ENCODE measurements at regions not wholly inside any gene's neighbourhood (a gene's known extent, or its start where the extent isn't known, plus 50 kb on each side); places are given as distances from the start of the nearest gene placed in this dataset.
A peak's percentile ranks its signal among the peaks of the same experiment; 100 is the strongest.
"Not testable (repeated sequence)": the region's sequence is repeated elsewhere in the genome, so short reads cannot be mapped to it uniquely, and the experiment has no call there.

DNA sequence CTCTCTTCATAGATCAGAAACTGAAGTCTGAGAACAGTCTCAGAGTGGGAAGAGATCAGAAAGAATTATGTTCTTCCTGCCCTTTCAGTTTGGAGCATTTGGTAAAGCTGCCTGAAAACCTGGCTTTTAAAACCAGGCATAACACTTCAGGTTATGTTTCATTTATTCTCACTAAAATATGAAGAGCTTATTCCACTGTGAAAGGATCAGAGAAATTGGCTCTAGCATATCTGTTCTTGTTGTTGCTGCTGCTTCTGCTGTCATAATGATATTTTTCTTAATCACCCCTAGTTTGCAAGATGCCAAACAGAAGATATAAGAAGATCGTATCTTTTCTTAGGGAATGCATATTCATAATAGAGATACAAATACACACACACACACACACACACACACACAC lies 476.9 kb downstream of the XIRP2 start:
- no peak for DNase-seq
- in situ Hi-C loops (cut with MboI; ENCODE audit: low pct_unique_long_range_greater_than_20kb, low sequenced_read_pairs), result no loop called here

DNA sequence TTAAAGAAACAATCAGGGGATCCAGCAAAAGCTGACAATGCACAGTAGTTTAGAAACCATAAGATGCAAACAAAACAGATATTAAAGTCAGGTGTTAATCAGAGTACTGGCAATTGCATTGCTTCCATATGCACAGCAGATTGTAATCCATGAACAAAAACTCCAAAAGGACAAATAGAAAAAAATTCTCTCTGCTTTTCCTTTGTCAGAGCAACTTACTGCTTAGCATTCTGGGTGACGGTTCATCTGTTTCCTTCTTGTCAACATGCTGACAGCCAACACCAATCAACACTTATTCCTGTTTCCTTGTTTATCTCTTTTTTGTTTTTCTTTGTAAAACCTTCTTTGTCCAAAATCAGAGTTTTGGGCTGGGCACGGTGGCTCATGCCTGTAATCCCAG lies 473.1 kb downstream of the XIRP2 start:
- in situ Hi-C loops (cut with MboI; ENCODE audit: low pct_unique_long_range_greater_than_20kb, low sequenced_read_pairs), result no loop called here
- DNase-seq, result no peak

DNA sequence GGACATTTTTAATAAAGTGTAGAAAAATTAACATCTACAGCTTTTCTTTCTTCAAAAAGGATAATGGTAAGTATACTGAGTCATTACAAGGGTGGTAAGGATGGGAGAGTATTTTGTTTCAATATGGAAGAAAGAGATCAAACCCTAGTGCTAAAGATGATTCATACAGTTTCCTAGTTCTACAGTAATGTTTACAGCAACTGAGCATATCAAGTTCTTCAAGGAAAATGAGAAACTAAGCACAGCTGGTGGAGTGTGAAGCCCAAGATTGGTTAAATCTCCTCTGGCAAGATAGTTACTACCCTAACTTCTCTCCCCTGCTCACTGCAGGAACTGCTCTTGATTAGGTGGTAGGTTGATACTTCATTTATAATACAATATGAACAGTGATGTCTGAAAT lies 467.5 kb downstream of the XIRP2 start:
- no peak for DNase-seq
- in situ Hi-C loops (cut with MboI; ENCODE audit: low pct_unique_long_range_greater_than_20kb, low sequenced_read_pairs), result no loop called here

DNA sequence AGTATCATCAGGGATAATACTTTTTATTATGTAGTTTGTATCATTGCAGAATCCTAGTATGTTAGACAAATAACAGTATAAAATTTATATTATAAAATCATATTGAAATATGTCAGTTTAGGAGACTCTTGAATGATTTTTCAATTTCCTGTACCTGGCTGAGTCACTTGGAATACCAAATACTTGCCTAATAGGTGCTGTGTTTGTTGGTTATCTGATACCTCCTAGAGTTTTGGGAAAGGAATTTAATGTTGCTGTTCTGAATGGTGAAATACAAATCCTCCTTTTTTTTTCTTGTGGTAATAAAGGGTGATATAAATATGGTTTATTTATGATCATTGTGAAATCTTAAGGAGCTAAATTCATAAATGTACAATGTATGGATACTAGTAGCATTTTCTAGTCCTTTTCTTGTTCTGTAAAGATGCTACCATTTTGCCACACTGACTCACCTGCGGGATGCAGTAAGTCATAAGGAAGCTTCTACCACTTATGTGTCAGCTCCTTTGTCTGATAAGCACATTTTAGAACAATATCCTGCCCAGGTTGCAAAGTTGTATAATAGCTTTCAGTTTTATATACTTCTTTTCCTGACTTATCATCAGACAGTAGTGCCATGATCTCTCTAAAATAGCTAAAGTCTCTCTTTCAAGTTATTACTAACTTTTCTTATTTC lies 465.5 kb downstream of the XIRP2 start:
- in situ Hi-C loops (cut with MboI; ENCODE audit: low pct_unique_long_range_greater_than_20kb, low sequenced_read_pairs), result no loop called here
- DNase-seq, result no peak

DNA sequence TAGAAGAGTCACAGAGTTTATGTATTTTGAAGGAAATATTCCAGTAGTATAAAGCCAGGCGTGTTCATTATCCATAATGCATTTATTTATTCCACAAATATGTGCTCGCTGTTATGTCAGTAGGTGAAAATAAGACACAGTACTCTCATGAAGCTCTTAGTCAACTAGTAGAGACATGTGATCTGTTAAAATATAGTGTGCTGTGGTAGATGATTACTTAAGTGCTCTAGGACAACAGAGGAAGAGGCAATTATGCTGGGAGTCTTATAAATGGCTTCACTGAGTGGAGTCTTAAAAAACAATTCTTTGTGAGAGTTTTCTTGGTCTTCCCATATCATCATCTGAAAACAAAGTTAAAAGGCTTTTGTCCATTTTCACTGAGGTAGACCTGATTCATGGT lies 457.3 kb downstream of the XIRP2 start:
- no peak for DNase-seq
- in situ Hi-C loops (cut with MboI; ENCODE audit: low pct_unique_long_range_greater_than_20kb, low sequenced_read_pairs), result no loop called here

DNA sequence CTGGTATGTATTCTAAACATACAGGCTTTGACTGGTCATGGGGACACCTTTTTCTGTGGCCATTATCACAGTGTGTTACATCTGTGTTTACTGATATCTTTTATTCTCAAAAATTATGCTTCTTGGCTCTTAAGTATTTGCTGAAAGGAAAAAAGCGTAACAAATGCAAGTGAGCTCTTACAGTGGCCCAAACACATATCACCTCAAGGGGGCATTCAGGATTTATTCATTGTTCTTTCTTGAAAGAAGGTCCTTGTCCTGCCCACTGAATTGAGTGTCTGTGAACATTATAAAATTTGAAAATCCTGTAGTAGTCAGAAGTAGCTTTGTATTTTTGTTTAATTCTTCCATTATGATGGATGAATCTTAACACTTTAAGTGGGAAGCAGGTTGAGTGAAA lies 454.5 kb downstream of the XIRP2 start:
- in situ Hi-C loops (cut with MboI; ENCODE audit: low pct_unique_long_range_greater_than_20kb, low sequenced_read_pairs), result no loop called here
- no peak for DNase-seq

DNA sequence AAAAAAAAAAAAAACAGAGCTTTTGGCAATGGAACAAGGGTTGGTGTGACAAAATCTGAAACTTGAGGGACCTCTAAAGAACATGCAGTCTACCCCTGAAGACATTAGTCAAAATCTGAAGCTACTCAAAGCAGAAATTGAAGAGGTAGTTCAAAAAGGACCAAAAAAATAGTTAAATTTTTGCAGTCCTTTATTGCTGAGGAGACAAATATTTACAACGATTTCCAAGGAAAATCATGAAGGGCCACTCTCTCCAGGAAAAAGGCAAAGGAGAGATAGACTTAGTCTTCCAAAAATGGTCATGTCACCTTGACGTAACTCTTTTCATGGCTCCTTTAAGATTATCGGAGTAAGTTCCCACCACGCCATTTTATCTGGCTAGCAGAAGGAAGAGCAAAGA lies 452.0 kb downstream of the XIRP2 start:
- no peak for DNase-seq
- in situ Hi-C loops (cut with MboI; ENCODE audit: low pct_unique_long_range_greater_than_20kb, low sequenced_read_pairs), result no loop called here

DNA sequence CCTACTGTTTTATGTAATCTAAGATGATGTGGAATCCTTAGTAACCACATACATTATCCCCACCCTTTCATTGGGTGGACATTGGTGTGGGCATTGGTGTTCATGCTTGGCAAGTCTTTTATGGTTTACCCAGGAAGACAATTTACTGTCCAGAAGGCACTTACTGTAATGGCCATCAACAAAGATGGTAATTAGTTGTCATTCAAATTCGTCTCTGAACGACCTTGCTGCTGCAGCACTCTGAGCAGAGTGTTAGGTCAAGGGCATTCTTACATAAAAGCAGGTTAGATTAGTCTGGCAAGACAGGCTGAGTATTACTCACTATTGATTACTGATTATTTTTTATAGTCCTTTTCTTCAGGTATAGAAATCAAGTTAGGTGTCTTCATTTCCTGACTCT lies 447.9 kb downstream of the XIRP2 start:
- DNase-seq, result no peak
- in situ Hi-C loops (cut with MboI; ENCODE audit: low pct_unique_long_range_greater_than_20kb, low sequenced_read_pairs), result no loop called here

DNA sequence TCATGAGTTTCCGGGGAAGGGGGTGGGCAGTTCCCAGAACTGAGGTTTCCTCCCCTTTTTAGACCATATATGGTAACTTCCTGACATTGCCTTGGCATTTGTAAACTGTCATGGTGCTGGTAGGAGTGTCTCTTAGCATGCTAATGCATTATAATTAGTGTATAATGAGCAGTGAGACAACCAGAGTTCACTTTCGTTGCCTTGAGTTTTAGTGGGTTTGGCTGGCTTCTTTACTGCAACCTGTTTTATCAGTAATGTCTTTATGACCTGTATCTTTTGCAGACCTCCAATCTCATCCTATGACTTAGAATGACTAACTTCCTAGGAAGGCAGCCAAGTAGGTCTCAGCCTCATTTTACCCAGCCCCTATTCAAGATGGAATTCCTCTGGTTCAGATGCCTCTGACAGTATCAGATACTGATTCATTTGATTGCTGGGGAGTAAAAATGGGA lies 447.3 kb downstream of the XIRP2 start:
- in situ Hi-C loops (cut with MboI; ENCODE audit: low pct_unique_long_range_greater_than_20kb, low sequenced_read_pairs), result no loop called here
- no peak for DNase-seq

DNA sequence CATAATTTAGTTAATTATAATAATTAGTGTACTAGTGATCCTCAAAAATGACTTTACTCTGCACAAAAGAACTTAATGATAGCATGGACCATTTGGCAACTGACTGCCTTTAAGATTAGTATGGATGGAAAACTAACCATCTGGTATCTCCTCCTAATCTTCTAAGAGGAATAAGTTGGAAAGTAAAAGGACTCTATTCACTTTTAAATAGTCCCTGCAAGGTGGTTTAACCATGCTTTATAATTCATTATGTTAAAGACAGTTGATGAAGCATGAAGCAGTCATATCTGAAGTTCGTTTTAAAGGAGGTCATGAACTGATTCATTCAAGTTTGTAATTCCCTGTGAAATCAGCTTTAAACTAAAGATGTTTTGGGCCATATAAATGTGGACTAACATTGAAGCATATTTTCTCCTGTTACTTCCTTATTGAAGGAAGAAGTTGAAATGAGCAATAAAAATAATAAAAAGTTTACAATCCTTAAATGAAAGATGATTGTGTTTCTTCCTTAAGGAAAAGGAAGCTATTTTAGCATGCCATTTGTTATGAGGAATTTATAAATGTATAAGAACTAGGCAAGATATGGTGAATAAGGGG lies 446.0 kb downstream of the XIRP2 start:
- in situ Hi-C loops (cut with MboI; ENCODE audit: low pct_unique_long_range_greater_than_20kb, low sequenced_read_pairs), result no loop called here
- no peak for DNase-seq

DNA sequence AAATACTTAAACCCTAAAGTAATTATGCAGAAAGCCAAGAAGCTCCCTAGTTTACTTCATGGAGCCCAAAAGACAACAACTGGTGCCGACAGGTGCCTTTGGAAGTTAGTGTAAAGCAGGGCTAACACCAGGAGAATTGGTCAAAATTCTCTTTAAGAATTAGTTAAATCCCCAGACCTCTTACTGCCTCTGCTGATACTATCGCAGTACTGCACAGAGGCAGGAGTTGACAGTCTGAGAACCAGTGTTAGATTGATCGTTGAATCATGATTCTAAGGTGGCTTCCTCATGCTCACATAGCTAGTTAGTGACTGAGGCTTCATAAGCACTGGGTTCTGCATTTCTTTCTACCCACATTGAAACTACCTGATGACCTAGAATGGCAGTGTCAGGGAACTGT lies 445.0 kb downstream of the XIRP2 start:
- no peak for DNase-seq
- in situ Hi-C loops (cut with MboI; ENCODE audit: low pct_unique_long_range_greater_than_20kb, low sequenced_read_pairs), result no loop called here

DNA sequence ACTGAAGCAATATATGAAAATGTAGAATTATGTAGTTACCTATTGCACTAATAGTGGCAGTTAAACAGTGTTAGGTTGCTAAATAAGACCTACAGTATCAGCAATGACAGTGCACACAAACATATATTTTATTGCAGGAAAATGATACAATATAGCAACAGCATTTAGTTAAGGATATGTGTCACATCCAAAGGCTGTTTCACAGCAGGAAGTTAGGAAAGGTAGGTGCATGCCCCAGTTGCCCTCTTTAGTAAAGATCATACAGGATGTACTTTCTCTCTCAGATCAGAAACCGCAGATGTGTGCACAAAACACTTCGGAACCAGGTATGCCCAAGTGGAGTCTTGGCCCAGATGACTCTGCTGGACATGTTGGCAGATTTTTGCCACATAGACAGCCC lies 444.1 kb downstream of the XIRP2 start:
- in situ Hi-C loops (cut with MboI; ENCODE audit: low pct_unique_long_range_greater_than_20kb, low sequenced_read_pairs), result no loop called here
- DNase-seq, result no peak

DNA sequence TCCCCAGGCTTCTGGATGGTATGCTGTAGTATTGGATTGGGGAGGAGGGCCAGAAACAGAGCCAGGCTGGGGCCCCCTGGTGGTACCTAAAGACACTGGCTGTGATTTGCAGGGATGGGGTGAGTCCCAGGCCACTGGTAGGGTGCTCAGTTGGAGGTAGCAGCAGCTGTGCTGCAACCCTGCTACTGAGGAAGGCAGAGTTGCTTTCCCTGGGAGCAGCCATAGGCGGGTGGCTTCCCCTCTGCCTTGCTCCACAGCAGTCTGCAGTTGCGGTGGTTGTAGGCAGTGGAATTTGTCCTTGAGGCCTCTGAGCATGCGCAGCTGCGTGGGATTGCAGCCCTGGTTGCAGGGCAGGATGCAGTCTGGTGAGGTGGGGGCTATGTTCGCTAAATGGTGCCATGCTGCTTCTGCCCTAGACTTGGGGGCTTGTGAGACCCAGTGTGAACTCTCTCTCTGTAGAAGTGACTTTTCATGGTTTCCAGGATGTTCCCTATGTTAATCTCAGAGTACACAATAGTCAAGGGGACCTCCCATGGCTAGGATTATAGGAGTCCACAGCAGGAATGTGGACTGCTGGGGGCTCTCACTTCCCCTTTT lies 443.5 kb downstream of the XIRP2 start:
- in situ Hi-C loops (cut with MboI; ENCODE audit: low pct_unique_long_range_greater_than_20kb, low sequenced_read_pairs), result no loop called here
- DNase-seq, result peak; percentile 1

DNA sequence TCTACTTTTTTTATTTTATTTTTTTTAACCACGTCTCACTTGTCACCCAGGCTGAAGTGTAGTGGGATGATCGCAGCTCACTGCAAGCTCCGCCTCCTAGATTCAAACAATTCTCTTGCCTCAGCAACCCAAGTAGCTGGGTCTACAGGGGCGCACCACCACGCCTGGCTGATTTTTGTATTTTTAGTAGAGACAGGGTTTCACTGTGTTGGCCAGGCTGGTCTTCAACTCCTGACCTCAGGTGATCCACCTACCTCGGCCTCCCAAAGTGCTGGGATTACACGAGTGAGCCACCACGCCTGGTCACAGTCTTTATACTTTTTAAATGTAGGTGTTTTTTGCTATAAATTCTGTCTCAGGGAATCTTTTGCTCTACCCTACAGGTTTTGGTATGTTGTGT lies 440.5 kb downstream of the XIRP2 start:
- DNase-seq; in situ Hi-C loops (cut with MboI; ENCODE audit: low pct_unique_long_range_greater_than_20kb, low sequenced_read_pairs): not testable (repeated sequence)

DNA sequence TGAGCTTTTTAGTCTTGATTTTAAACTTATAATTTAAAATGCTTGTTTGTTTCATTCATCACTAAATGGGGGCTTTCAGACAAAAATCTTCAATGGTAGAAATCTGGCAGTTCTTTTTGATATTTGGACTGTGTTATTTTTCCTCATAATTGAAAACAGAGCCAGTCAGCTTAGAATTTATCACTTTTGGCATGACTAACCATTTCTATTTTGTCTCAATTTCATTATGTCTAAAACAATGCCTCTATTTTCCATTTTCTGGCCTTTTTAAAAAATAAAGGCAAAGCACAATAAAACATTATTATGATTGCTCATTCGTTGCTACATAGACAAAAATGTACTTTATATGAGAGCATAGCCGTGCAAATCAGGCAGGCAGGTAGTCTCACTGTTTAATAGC lies 434.5 kb downstream of the XIRP2 start:
- DNase-seq, result no peak
- in situ Hi-C loops (cut with MboI; ENCODE audit: low pct_unique_long_range_greater_than_20kb, low sequenced_read_pairs), result no loop called here

DNA sequence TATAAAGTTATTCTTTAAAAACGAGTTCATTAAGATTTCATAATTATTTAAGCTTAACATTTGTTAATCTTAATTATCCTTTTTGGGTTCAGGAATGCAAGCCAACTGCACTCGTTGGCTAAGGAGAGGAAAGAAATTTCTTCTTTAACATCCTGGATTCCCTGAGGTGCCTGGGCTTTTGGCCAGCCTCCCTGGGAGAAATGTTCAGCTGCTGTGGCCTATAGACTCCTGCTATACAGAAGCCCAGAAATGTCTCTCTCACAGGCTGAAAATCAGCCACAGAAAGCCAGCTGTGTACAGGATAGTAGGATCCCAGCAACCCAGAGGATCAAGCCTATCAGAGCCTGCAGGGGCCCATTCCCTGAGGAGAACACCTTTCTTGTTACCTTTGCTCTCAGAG lies 430.3 kb downstream of the XIRP2 start:
- no peak for DNase-seq
- in situ Hi-C loops (cut with MboI; ENCODE audit: low pct_unique_long_range_greater_than_20kb, low sequenced_read_pairs), result no loop called here

DNA sequence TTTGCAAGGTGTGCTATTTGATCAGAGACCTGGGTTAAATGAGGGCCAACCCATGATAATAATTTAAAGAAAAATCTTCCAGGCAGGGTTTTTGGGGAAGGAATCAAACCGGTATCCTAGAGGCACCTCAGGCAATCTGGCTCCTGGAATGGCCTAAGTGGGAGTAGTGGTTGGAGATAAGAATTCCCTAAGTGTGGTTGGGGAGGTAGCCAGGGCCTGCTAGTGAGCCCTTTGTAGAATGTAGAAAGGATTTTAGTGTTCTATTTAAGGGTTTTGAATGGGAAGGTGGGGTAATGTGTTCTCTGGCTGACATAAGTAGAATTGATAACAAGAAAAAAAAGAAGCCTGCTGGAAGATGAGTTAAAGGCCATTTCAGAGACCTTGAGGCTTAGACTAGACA lies 422.2 kb downstream of the XIRP2 start:
- in situ Hi-C loops (cut with MboI; ENCODE audit: low pct_unique_long_range_greater_than_20kb, low sequenced_read_pairs), result no loop called here
- no peak for DNase-seq
